H1 (cell line): ENCODE measurements at regions not wholly inside any gene's neighbourhood (a gene's known extent, or its start where the extent isn't known, plus 50 kb on each side); places are given as distances from the start of the nearest gene placed in this dataset.

Experiments
- GABPA ChIP-seq: IDR thresholded peaks from 2 replicates; pipeline ENCODE4 v1.6.1; 2011; ENCODE audit warnings: mild to moderate bottlenecking, low read length, moderate library complexity, borderline replicate concordance; ENCODE audit not compliant: insufficient read depth
- JUN ChIP-seq: IDR thresholded peaks from 2 replicates; pipeline ENCODE4 v1.6.1; 2011; ENCODE audit warnings: low read depth, mild to moderate bottlenecking, improper control_type of control experiment, low read length
- PHF8 ChIP-seq: fragments of 200-600 bp; sonication (generic); conservative IDR thresholded peaks from 2 replicates; pipeline ENCODE4 v1.7.1; 2012; ENCODE audit warnings: low read depth, mild to moderate bottlenecking, inconsistent platforms, low read length, moderate library complexity
- RAD21 ChIP-seq, 2 experiments: IDR thresholded peaks in 1 of 2; conservative IDR thresholded peaks in 1 of 2; 2 replicates each; pipeline ENCODE4 v1.6.1; 2011; ENCODE audit warnings: low read depth in 2 of 2, low read length in 2 of 2, improper control_type of control experiment in 1 of 2, inconsistent platforms in 1 of 2, mild to moderate bottlenecking in 1 of 2, moderate library complexity in 1 of 2
- SP2 ChIP-seq: IDR thresholded peaks from 2 replicates; pipeline ENCODE4 v1.6.1; 2012; ENCODE audit warnings: mild to moderate bottlenecking, low read length, inconsistent platforms

DNA sequence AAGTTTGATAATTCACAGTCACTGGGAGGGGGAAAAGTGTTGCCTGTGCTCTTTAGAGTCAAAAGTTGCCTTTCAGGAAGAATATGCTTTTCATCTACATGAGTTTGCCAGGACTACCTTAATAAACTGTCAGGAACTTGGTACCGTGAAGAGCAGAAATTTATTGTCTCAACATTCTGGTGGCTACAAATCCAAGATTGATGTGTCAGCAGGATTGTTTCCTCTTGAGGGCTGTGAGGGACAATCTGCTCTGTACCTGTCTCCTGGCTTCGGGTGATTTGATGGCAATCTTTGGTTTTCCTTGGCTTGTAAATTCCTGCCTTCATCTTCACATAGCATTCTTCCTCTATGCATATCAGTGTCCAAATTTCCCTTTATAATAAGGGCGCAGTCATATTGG is 277.2 kb downstream of the PDGFC start (continued):
- TF ChIP-seq RAD21 (IDR thresholded peaks at IDR 0.05 in 1 of 2, conservative IDR thresholded peaks at IDR 0.05 in 1 of 2; ENCODE audit: low read depth in 2 of 2, low read length in 2 of 2) (no peak), SP2 (no peak), PHF8 (no peak), GABPA (no peak), JUN (no peak)
